H1 (cell line): ENCODE measurements at regions not wholly inside any gene's neighbourhood (a gene's known extent, or its start where the extent isn't known, plus 50 kb on each side); places are given as distances from the start of the nearest gene placed in this dataset.

Experiments
- CTCF ChIA-PET: fragments of 300-600 bp; sonication (Branson Sonifier 250); formaldehyde crosslinking; loops from one replicate; lab custom pipeline; 2021; ENCODE audit not compliant: partially characterized antibody; lab: Charles Lee
- POLR2A ChIA-PET: fragments of 300-600 bp; sonication (Branson Sonifier 250); formaldehyde crosslinking; loops from one replicate; lab custom pipeline; 2021; ENCODE audit warnings: inconsistent platforms; ENCODE audit not compliant: partially characterized antibody; lab: Charles Lee
- DNase-seq, 2 experiments: peaks; one replicate each; pipeline versions ENCODE4 v3.0.0 to v3.0.0-alpha.2; 2010 to 2022; ENCODE audit warnings: low spot score in 2 of 2, low read depth in 1 of 2, mixed read lengths in 1 of 2
- FAIRE-seq: peaks from 2 replicates; lab custom pipeline; 2011; peaks lifted over from hg19 to GRCh38; lab: Jason Lieb, UNC
- H2AFZ ChIP-seq: 2 replicates; pipeline ENCODE4 v1.8.1; 2012; ENCODE audit warnings: low read length, inconsistent platforms
- H2AK5ac ChIP-seq: 2 replicates; pipeline ENCODE4 v1.6.1; 2013; ENCODE audit warnings: low read depth, low read length
- H2BK120ac ChIP-seq: replicated peaks from 2 replicates; pipeline ENCODE3; 2013; ENCODE audit warnings: low read depth, low read length, inconsistent platforms
- H2BK12ac ChIP-seq: 2 replicates; pipeline ENCODE4 v1.6.1; 2013; ENCODE audit warnings: low read depth, low read length
- H2BK15ac ChIP-seq: 2 replicates; pipeline ENCODE4 v1.6.1; 2013; ENCODE audit warnings: low read length
- H2BK20ac ChIP-seq: 2 replicates; pipeline ENCODE4 v1.6.1; 2013; ENCODE audit warnings: low read length
- H2BK5ac ChIP-seq: 2 replicates; pipeline ENCODE4 v1.6.1; 2013; ENCODE audit warnings: low read depth, low read length
- H3K14ac ChIP-seq: 2 replicates; pipeline ENCODE4 v1.6.1; 2013; ENCODE audit warnings: inconsistent platforms; ENCODE audit not compliant: insufficient read length
- H3K18ac ChIP-seq: 2 replicates; pipeline ENCODE4 v1.6.1; 2013; ENCODE audit warnings: low read length; ENCODE audit errors: extremely low read depth
- H3K23ac ChIP-seq: 2 replicates; pipeline ENCODE4 v1.6.1; 2013; ENCODE audit warnings: inconsistent platforms; ENCODE audit not compliant: insufficient read length
- H3K23me2 ChIP-seq: 2 replicates; pipeline ENCODE4 v1.6.1; 2013; ENCODE audit warnings: low read depth, low read length
- H3K27ac ChIP-seq: 2 replicates; pipeline ENCODE4 v1.6.1; 2011; ENCODE audit warnings: low read depth, low read length, inconsistent platforms
- H3K27me3 ChIP-seq, 4 experiments: replicated peaks in 1 of 4; 1 replicate in 1 of 4; 2 replicates in 3 of 4; pipeline versions ENCODE4 v1.6.1 to v1.8.1; 2011 to 2013; ENCODE audit warnings: low read length in 3 of 4, mild to moderate bottlenecking in 3 of 4, inconsistent platforms in 2 of 4, mixed read lengths in 2 of 4, moderate library complexity in 1 of 4; ENCODE audit not compliant: control insufficient read depth in 3 of 4, insufficient read depth in 3 of 4; ENCODE audit errors: extremely low read depth in 1 of 4
- H3K36me3 ChIP-seq, 4 experiments: 2 replicates each; pipeline versions ENCODE4 v1.6.1 to v1.8.1; 2011 to 2013; ENCODE audit warnings: mild to moderate bottlenecking in 4 of 4, low read length in 3 of 4, moderate library complexity in 2 of 4, control low read depth in 1 of 4, inconsistent platforms in 1 of 4; ENCODE audit not compliant: insufficient read depth in 4 of 4, control insufficient read depth in 2 of 4
- H3K4ac ChIP-seq: replicated peaks from 2 replicates; pipeline ENCODE3; 2013; ENCODE audit warnings: low read length, low read depth, mixed read lengths, inconsistent platforms; ENCODE audit not compliant: insufficient read length
- H3K4me1 ChIP-seq, 4 experiments: replicated peaks in 1 of 4; 1 replicate in 1 of 4; 2 replicates in 3 of 4; pipeline versions ENCODE4 v1.6.1 to v1.8.1; 2011 to 2013; ENCODE audit warnings: low read length in 3 of 4, inconsistent platforms in 2 of 4, mixed read lengths in 1 of 4; ENCODE audit not compliant: insufficient read depth in 4 of 4, control insufficient read depth in 3 of 4
- H3K4me2 ChIP-seq, 2 experiments: 2 replicates each; pipeline versions ENCODE4 v1.6.1 to v1.8.1; 2011 to 2013; ENCODE audit warnings: low read depth in 2 of 2, low read length in 2 of 2, control low read depth in 1 of 2, inconsistent platforms in 1 of 2, mild to moderate bottlenecking in 1 of 2; ENCODE audit not compliant: insufficient read depth in 1 of 2
- H3K4me3 ChIP-seq, 4 experiments: fragments of 200-600, 300-600 bp in 1 of 4; sonication (generic), shearing (Covaris generic), sonication (Bioruptor Twin) in 1 of 4; 2 replicates each; pipeline versions ENCODE4 v1.5.1 to v1.8.1; 2011 to 2016; ENCODE audit warnings: low read length in 4 of 4, low read depth in 3 of 4, control low read depth in 2 of 4, inconsistent platforms in 2 of 4, mild to moderate bottlenecking in 2 of 4, mixed read lengths in 1 of 4, moderate library complexity in 1 of 4; ENCODE audit not compliant: insufficient read depth in 2 of 4; ENCODE audit errors: extremely low read depth in 1 of 4
- H3K56ac ChIP-seq: replicated peaks from 2 replicates; pipeline ENCODE3; 2013; ENCODE audit warnings: low read depth, mild to moderate bottlenecking, mixed read lengths, low read length, inconsistent platforms; ENCODE audit not compliant: insufficient read length
- H3K79me1 ChIP-seq: 2 replicates; pipeline ENCODE4 v1.6.1; 2013; ENCODE audit warnings: low read depth, low read length, control low read depth
- H3K79me2 ChIP-seq, 2 experiments: 2 replicates each; pipeline versions ENCODE4 v1.6.1 to v1.8.1; 2012 to 2013; ENCODE audit warnings: low read length in 2 of 2, mild to moderate bottlenecking in 2 of 2, inconsistent platforms in 1 of 2; ENCODE audit not compliant: insufficient read depth in 2 of 2, control insufficient read depth in 1 of 2
- H3K9ac ChIP-seq, 4 experiments: replicated peaks in 1 of 4; 1 replicate in 1 of 4; 2 replicates in 3 of 4; pipeline versions ENCODE4 v1.6.1 to v1.8.1; 2011 to 2013; ENCODE audit warnings: low read depth in 3 of 4, low read length in 3 of 4, control low read depth in 2 of 4, mild to moderate bottlenecking in 2 of 4, moderate library complexity in 2 of 4, inconsistent platforms in 1 of 4; ENCODE audit errors: extremely low read depth in 1 of 4
- H3K9me3 ChIP-seq, 2 experiments: 2 replicates each; pipeline versions ENCODE4 v1.6.1 to v1.8.1; 2012 to 2013; ENCODE audit warnings: mild to moderate bottlenecking in 2 of 2, moderate library complexity in 2 of 2, control low read depth in 1 of 2, inconsistent platforms in 1 of 2, low read depth in 1 of 2, low read length in 1 of 2, mixed read lengths in 1 of 2; ENCODE audit not compliant: insufficient read depth in 2 of 2
- H4K20me1 ChIP-seq, 2 experiments: replicated peaks in 1 of 2; 2 replicates each; pipeline versions ENCODE3 to v1.8.1; 2011 to 2013; ENCODE audit warnings: inconsistent platforms in 2 of 2, low read length in 2 of 2, mild to moderate bottlenecking in 1 of 2; ENCODE audit not compliant: insufficient read depth in 2 of 2, control insufficient read depth in 1 of 2
- H4K5ac ChIP-seq: 2 replicates; pipeline ENCODE4 v1.6.1; 2013; ENCODE audit warnings: low read length, low read depth, mixed read lengths, inconsistent platforms; ENCODE audit not compliant: insufficient read length
- H4K8ac ChIP-seq: 2 replicates; pipeline ENCODE4 v1.8.0; 2013; ENCODE audit warnings: mild to moderate bottlenecking, moderate library complexity, low read length, inconsistent platforms; ENCODE audit not compliant: insufficient read depth; ENCODE audit errors: extremely low read depth
- H4K91ac ChIP-seq: replicated peaks from 2 replicates; pipeline ENCODE3; 2013; ENCODE audit warnings: low read length, mixed read lengths, inconsistent platforms; ENCODE audit not compliant: insufficient read length
- CBX8 ChIP-seq: fragments of 300-800, 300-1000 bp; sonication (generic); IDR thresholded peaks from 2 replicates; pipeline ENCODE4 v1.7.1; 2016; ENCODE audit warnings: low read depth, low read length, borderline replicate concordance
- E2F6 ChIP-seq: IDR thresholded peaks from 2 replicates; pipeline ENCODE4 v1.6.1; 2012; ENCODE audit warnings: inconsistent platforms
- EZH2 ChIP-seq: fragments of 200-600 bp; sonication (generic); IDR thresholded peaks from 2 replicates; pipeline ENCODE4 v1.7.1; 2012; ENCODE audit warnings: low read depth, mild to moderate bottlenecking, moderate library complexity, low read length, inconsistent platforms; ENCODE audit not compliant: severe bottlenecking
- MAX ChIP-seq: IDR thresholded peaks from 2 replicates; pipeline ENCODE4 v1.6.1; 2012; ENCODE audit warnings: inconsistent platforms
- PHF8 ChIP-seq: fragments of 200-600 bp; sonication (generic); conservative IDR thresholded peaks from 2 replicates; pipeline ENCODE4 v1.7.1; 2012; ENCODE audit warnings: low read depth, mild to moderate bottlenecking, inconsistent platforms, low read length, moderate library complexity
- POLR2AphosphoS5 ChIP-seq: IDR thresholded peaks from 2 replicates; pipeline ENCODE4 v1.6.1; 2011; ENCODE audit warnings: low read depth, low read length
- RAD21 ChIP-seq, 2 experiments: IDR thresholded peaks in 1 of 2; conservative IDR thresholded peaks in 1 of 2; 2 replicates each; pipeline ENCODE4 v1.6.1; 2011; ENCODE audit warnings: low read depth in 2 of 2, low read length in 2 of 2, improper control_type of control experiment in 1 of 2, inconsistent platforms in 1 of 2, mild to moderate bottlenecking in 1 of 2, moderate library complexity in 1 of 2
- SIX5 ChIP-seq: IDR thresholded peaks from 2 replicates; pipeline ENCODE4 v1.6.1; 2011; ENCODE audit warnings: mild to moderate bottlenecking, low read depth, low read length
- SP1 ChIP-seq: IDR thresholded peaks from 2 replicates; pipeline ENCODE4 v1.6.1; 2011; ENCODE audit warnings: low read depth, low read length
- TAF7 ChIP-seq: optimal IDR thresholded peaks from 2 replicates; pipeline ENCODE3; 2011; ENCODE audit warnings: low read depth, mild to moderate bottlenecking, inconsistent platforms, low read length, moderate library complexity, borderline replicate concordance
- WGBS, 2 experiments: shearing (Covaris generic) in 1 of 2; methylation state at CpG; one replicate each; pipeline versions ENCODE4 v1.1.6 to v1.1.7; 2013 to 2015; ENCODE audit warnings: low lambda C conversion rate in 2 of 2, mixed read lengths in 2 of 2, inconsistent platforms in 1 of 2, low coverage in 1 of 2, missing lambda C conversion rate in 1 of 2; ENCODE audit not compliant: insufficient replicate concordance in 2 of 2, insufficient coverage in 1 of 2, insufficient read length in 1 of 2; ENCODE audit errors: extremely low coverage in 1 of 2, missing lambda C conversion rate in 1 of 2; 5-methylcytosine and 5-hydroxymethylcytosine counted together

- H3K23ac ChIP-seq: no peak overlapping the region
- ChIA-PET CTCF (interaction anchor here (0.7 to 1.8 kb wide), 6 partner anchors 13 to 67 kb away, joined by 3 to 12 read pairs (median 3); no protein-coding TSS in a partner anchor), POLR2A (no interaction called here)
- no peak for FAIRE-seq
- no peaks in the 10 kb centered on the region for H3K36me3 ChIP-seq
- H3K4me2 ChIP-seq: no peak overlapping the region
- H2BK5ac ChIP-seq: no peak overlapping the region
- no peak overlapping the region for H2BK12ac ChIP-seq
- H4K5ac ChIP-seq: no peak overlapping the region
- no peaks in the 10 kb centered on the region for H3K79me1 ChIP-seq
- H3K27ac ChIP-seq: no peak overlapping the region
- no peak overlapping the region for H2BK15ac ChIP-seq
- 84% methylated on average over 19 of the region's 20 CpGs; no CpG with 5 or more reads in 1 of the 2 experiments for WGBS, 2 experiments
- no peak overlapping the region for H4K8ac ChIP-seq
- H2BK20ac ChIP-seq: no peak overlapping the region
- no peaks in the 10 kb centered on the region for H3K23me2 ChIP-seq
- no peaks in the 10 kb centered on the region for H4K20me1 ChIP-seq
- H3K9me3 ChIP-seq: no peaks in the 10 kb centered on the region
- H3K27me3 ChIP-seq: no peaks in the 10 kb centered on the region
- DNase-seq: no peak
- H3K4ac ChIP-seq: no peak overlapping the region
- no peak overlapping the region for H3K18ac ChIP-seq
- H3K4me3 ChIP-seq: no peak overlapping the region
- H3K14ac ChIP-seq: no peak overlapping the region
- no peak overlapping the region for H4K91ac ChIP-seq
- H3K9ac ChIP-seq: no peak overlapping the region
- H3K4me1 ChIP-seq: peaks cover 0 to 3% (median 0%) of the 10 kb centered on the region in 4 experiments; a peak in 1 of 7 replicates
- H2AK5ac ChIP-seq: no peak overlapping the region
- H2AFZ ChIP-seq: no peak overlapping the region
- no peak overlapping the region for H3K56ac ChIP-seq
- no peak overlapping the region for H2BK120ac ChIP-seq
- no peaks in the 10 kb centered on the region for H3K79me2 ChIP-seq
- TF ChIP-seq CBX8: no peak
- no peak for TF ChIP-seq E2F6
- no peak for TF ChIP-seq SP1
- no peak for TF ChIP-seq MAX
- no peak for TF ChIP-seq RAD21 (IDR thresholded peaks at IDR 0.05 in 1 of 2, conservative IDR thresholded peaks at IDR 0.05 in 1 of 2; ENCODE audit: low read depth in 2 of 2, low read length in 2 of 2)
- no peak for TF ChIP-seq TAF7
- TF ChIP-seq EZH2: no peak
- no peak for TF ChIP-seq PHF8
- TF ChIP-seq POLR2AphosphoS5: no peak
- TF ChIP-seq SIX5: no peak
These were observed 56.4 kb upstream of the HABP2 start for GRCh38 chr10:113496111-113497109.
